DND-41 (cell line): ENCODE measurements at regions not wholly inside any gene's neighbourhood (a gene's known extent, or its start where the extent isn't known, plus 50 kb on each side); places are given as distances from the start of the nearest gene placed in this dataset.

Source experiments
- ATAC-seq: fragments of 200-7000 bp; cut with Tn5 transposase; 3 replicates; pipeline ENCODE4 v1.9.1; 2021; ENCODE audit warnings: low read depth; ENCODE audit not compliant: insufficient read depth
- DNase-seq: peaks from one replicate; pipeline ENCODE4 v3.0.0-alpha.2; 2020
- H2AFZ ChIP-seq: 2 replicates; pipeline ENCODE4 v1.6.0; 2012; ENCODE audit warnings: low read depth, low read length
- H3K27ac ChIP-seq: 2 replicates; pipeline ENCODE4 v1.5.1; 2012; ENCODE audit warnings: low read length, inconsistent platforms
- H3K27me3 ChIP-seq: fragments of 200-600 bp; sonication (generic); 2 replicates; pipeline ENCODE4 v1.6.0; 2012; ENCODE audit warnings: low read length, mild to moderate bottlenecking, inconsistent platforms; ENCODE audit not compliant: insufficient read depth, poor library complexity
- H3K36me3 ChIP-seq: 2 replicates; pipeline ENCODE4 v1.5.1; 2012; ENCODE audit warnings: low read length, inconsistent platforms; ENCODE audit not compliant: insufficient read depth
- H3K4me1 ChIP-seq: 2 replicates; pipeline ENCODE4 v1.5.1; 2012; ENCODE audit warnings: mild to moderate bottlenecking, low read length; ENCODE audit not compliant: insufficient read depth
- H3K4me2 ChIP-seq: 2 replicates; pipeline ENCODE4 v1.6.0; 2012; ENCODE audit warnings: mild to moderate bottlenecking, moderate library complexity, low read length, inconsistent platforms; ENCODE audit not compliant: insufficient read depth
- H3K4me3 ChIP-seq, 2 experiments: fragments of 200-600 bp in 1 of 2; shearing (Covaris generic) in 1 of 2; 2 replicates each; pipeline ENCODE4 v1.5.1; 2012 to 2016; ENCODE audit warnings: inconsistent platforms in 2 of 2, low read length in 2 of 2, mild to moderate bottlenecking in 2 of 2, low read depth in 1 of 2, moderate library complexity in 1 of 2
- H3K79me2 ChIP-seq: 2 replicates; pipeline ENCODE4 v1.6.0; 2012; ENCODE audit warnings: low read length, inconsistent platforms; ENCODE audit not compliant: insufficient read depth
- H3K9ac ChIP-seq: 2 replicates; pipeline ENCODE4 v1.6.0; 2012; ENCODE audit warnings: low read depth, mild to moderate bottlenecking, inconsistent platforms, low read length, moderate library complexity
- H3K9me3 ChIP-seq: 2 replicates; pipeline ENCODE4 v1.5.1; 2012; ENCODE audit warnings: low read length, moderate library complexity, mild to moderate bottlenecking, inconsistent platforms; ENCODE audit not compliant: insufficient read depth, severe bottlenecking
- H4K20me1 ChIP-seq: 2 replicates; pipeline ENCODE4 v1.6.0; 2012; ENCODE audit warnings: low read length; ENCODE audit not compliant: insufficient read depth
- EZH2 ChIP-seq: IDR thresholded peaks from 3 replicates; pipeline ENCODE4 v1.6.1; 2012; ENCODE audit warnings: borderline replicate concordance, low read depth, mild to moderate bottlenecking, moderate library complexity, low read length, inconsistent platforms; ENCODE audit not compliant: severe bottlenecking
- TF ChIP-seq, protein P1 (sequence below): IDR thresholded peaks from 2 replicates; pipeline ENCODE4 v1.5.1; 2012; ENCODE audit warnings: borderline replicate concordance, low read length, moderate library complexity, mild to moderate bottlenecking; ENCODE audit not compliant: poor library complexity, severe bottlenecking; ENCODE audit errors: extremely low read depth

DNA sequence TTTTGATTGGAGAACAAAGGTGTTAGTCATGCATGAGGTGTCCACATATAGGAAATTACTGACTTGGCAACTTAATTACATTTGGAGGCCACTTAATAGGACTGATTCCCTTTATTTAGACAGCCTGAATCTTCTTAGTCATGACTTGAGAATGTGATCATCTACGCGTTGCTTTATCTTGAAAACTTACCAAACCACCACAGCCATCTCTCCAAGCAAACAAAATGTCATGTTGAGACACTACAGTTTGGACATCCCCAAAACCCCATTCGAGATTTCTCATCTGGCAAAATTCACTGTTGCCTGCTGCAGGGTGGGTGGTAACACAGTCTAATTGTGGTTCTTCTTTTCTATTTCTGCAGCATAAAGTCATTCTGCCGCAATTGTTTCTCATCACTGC lies 176.5 kb upstream of the CDH5 start:
- DNase-seq = no peak
- ATAC-seq = no peak
- no peaks in the 10 kb centered on the region for H3K27me3 ChIP-seq
- H3K9me3 ChIP-seq = peaks cover 2% of the 10 kb centered on the region
- H3K36me3 ChIP-seq = no peaks in the 10 kb centered on the region
- H3K4me2 ChIP-seq = no peak overlapping the region
- TF ChIP-seq, protein P1, sequence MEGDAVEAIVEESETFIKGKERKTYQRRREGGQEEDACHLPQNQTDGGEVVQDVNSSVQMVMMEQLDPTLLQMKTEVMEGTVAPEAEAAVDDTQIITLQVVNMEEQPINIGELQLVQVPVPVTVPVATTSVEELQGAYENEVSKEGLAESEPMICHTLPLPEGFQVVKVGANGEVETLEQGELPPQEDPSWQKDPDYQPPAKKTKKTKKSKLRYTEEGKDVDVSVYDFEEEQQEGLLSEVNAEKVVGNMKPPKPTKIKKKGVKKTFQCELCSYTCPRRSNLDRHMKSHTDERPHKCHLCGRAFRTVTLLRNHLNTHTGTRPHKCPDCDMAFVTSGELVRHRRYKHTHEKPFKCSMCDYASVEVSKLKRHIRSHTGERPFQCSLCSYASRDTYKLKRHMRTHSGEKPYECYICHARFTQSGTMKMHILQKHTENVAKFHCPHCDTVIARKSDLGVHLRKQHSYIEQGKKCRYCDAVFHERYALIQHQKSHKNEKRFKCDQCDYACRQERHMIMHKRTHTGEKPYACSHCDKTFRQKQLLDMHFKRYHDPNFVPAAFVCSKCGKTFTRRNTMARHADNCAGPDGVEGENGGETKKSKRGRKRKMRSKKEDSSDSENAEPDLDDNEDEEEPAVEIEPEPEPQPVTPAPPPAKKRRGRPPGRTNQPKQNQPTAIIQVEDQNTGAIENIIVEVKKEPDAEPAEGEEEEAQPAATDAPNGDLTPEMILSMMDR = no peak
- TF ChIP-seq EZH2 = no peak
- H3K4me3 ChIP-seq = no peak overlapping the region
- no peaks in the 10 kb centered on the region for H4K20me1 ChIP-seq
- H3K4me1 ChIP-seq = no peaks in the 10 kb centered on the region
- no peak overlapping the region for H2AFZ ChIP-seq
- H3K9ac ChIP-seq = no peak overlapping the region
- H3K27ac ChIP-seq = no peak overlapping the region
- H3K79me2 ChIP-seq = no peaks in the 10 kb centered on the region

DNA sequence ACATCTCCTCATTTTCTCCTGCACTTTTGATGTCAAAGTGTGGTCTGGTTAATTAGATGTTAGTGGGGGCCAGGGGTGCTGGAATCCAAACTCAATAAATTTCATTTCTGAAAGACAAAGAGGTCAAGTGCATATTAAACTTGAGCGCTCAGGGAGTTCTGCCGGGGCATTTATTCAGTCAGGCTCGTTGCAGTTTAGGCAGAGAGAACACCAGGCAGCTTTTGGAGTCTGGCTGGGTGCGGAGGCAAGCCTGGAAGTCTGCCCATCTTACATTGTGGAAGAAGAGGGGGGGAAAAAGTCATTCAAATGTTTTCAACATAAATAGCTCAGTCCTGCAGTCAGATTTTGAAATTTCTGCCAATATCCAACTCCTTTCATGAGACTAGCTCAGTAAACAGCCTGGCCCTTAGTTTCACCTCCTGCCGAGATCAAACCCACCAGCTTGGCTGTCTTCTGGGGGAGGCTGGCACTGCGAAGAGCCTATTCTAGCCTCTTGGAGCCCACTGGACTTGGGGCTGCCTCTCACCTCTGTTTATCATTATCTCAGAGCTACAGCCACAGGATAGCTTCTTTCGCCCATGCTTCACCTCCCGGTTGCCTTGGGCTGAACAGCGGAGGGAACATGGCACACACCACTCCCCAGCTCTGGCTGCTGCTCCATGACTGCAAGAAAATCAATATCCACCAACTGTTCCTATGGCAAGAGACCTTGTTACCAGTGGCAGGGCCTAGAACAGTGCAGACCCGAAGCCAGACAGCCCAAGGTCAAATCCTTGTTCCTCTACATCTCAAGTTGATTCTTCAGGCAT lies 177.4 kb upstream of the CDH5 start:
- no peaks in the 10 kb centered on the region for H4K20me1 ChIP-seq
- TF ChIP-seq, protein P1 = no peak
- TF ChIP-seq EZH2 = no peak
- no peaks in the 10 kb centered on the region for H3K27me3 ChIP-seq
- no peaks in the 10 kb centered on the region for H3K79me2 ChIP-seq
- no peak for DNase-seq
- no peaks in the 10 kb centered on the region for H3K36me3 ChIP-seq
- H3K4me3 ChIP-seq = no peak overlapping the region
- H2AFZ ChIP-seq = no peak overlapping the region
- H3K9me3 ChIP-seq = peaks cover 2% of the 10 kb centered on the region
- no peak overlapping the region for H3K4me2 ChIP-seq
- ATAC-seq = no peak
- H3K9ac ChIP-seq = no peak overlapping the region
- H3K27ac ChIP-seq = no peak overlapping the region
- H3K4me1 ChIP-seq = no peaks in the 10 kb centered on the region

DNA sequence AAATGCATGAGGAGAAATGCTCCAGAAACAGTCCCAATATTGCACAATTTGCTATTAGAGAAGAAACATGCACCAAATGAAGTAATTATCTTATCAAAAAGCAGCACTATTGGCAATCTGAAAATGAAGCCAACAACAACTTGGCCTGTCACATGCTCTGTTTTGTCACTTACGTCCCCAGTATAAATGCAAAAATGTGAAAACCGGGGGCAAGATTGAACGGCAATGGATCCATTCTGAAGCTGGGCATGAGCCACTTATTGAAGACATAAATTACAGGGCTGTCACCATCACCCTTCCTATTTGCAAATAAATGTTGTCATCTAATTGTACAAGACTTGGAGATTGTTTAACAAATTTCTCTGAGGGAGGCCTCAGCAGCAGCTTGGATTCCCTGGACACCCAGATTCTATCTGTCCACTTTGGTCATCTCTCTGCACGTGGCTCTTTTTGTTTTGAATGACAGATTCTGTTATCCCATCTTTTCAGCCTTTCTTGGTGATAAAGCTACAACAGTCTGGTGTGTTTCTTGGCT lies 180.2 kb upstream of the CDH5 start:
- Histone ChIP-seq H3K4me2 (no peak overlapping the region), H3K27ac (no peak overlapping the region), H3K27me3 (peaks cover 4% of the 10 kb centered on the region), H3K9me3 (peaks cover 2% of the 10 kb centered on the region), H3K79me2 (no peaks in the 10 kb centered on the region), H3K36me3 (no peaks in the 10 kb centered on the region), H2AFZ (no peak overlapping the region), H4K20me1 (no peaks in the 10 kb centered on the region), H3K4me3 (no peak overlapping the region), H3K9ac (no peak overlapping the region), H3K4me1 (no peaks in the 10 kb centered on the region)
- DNase-seq = no peak
- TF ChIP-seq EZH2 = no peak
- TF ChIP-seq, protein P1 = no peak
- ATAC-seq = no peak
